ENCODE measurements at regions not wholly inside any gene's neighbourhood (a gene's known extent, or its start where the extent isn't known, plus 50 kb on each side); places are given as distances from the start of the nearest gene placed in this dataset.

DNA sequence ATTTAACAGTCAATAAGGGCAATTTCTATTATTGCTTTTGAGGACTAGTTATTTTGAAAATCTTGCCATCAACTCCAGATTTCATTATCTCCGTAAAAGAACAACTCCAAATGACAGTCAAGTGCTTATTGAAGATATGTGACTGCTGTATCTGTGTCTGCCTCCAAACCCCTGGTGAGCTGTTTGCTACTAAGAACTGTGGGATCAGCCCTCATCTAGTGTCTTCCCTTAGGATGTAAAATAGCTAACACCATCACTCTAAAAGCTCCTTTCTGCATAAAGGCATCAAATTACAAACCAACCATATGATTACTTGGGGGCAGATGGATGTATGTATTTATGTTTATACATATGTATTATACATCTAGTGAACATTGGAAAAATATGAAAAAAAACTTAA is 70.8 kb upstream of the SLC13A1 start:
- no peak for TF ChIP-seq POLR2A (IDR thresholded peaks at IDR 0.05; ENCODE audit: low read depth)
- TF ChIP-seq CTCF (IDR thresholded peaks at IDR 0.05): no peak

All from esophagus muscularis mucosa (tissue), 3 donors.